Activated naive CD8-positive, alpha-beta T cell (primary cell): ENCODE measurements at regions not wholly inside any gene's neighbourhood (a gene's known extent, or its start where the extent isn't known, plus 50 kb on each side); places are given as distances from the start of the nearest gene placed in this dataset.
"Not testable (repeated sequence)": the region's sequence is repeated elsewhere in the genome, so short reads cannot be mapped to it uniquely, and the experiment has no call there.

ENCODE experiments used
- H3K27ac Mint-ChIP-seq: one replicate; pipeline ENCODE4 v1.8.0; 2021; ENCODE audit warnings: mixed read lengths
- H3K27me3 Mint-ChIP-seq: one replicate; pipeline ENCODE4 v1.8.0; 2021; ENCODE audit warnings: mixed read lengths
- H3K36me3 Mint-ChIP-seq: one replicate; pipeline ENCODE4 v1.8.0; 2021; ENCODE audit warnings: mixed read lengths
- H3K4me1 Mint-ChIP-seq: one replicate; pipeline ENCODE4 v1.8.0; 2021; ENCODE audit warnings: low read depth, mixed read lengths
- H3K4me3 Mint-ChIP-seq: one replicate; pipeline ENCODE4 v1.8.0; 2021; ENCODE audit warnings: mild to moderate bottlenecking, mixed read lengths
- H3K9me3 Mint-ChIP-seq: one replicate; pipeline ENCODE4 v1.8.0; 2021; ENCODE audit warnings: low read depth, mixed read lengths

GRCh38 chr18:39238981-39239660, 1673.5 kb upstream of the CELF4 start:
- Mint-ChIP-seq H3K4me3 (no peak overlapping the region), H3K27ac (no peak overlapping the region), H3K27me3 (no peaks in the 10 kb centered on the region), H3K4me1 (no peaks in the 10 kb centered on the region), H3K36me3 (no peaks in the 10 kb centered on the region), H3K9me3 (no peaks in the 10 kb centered on the region)

DNA sequence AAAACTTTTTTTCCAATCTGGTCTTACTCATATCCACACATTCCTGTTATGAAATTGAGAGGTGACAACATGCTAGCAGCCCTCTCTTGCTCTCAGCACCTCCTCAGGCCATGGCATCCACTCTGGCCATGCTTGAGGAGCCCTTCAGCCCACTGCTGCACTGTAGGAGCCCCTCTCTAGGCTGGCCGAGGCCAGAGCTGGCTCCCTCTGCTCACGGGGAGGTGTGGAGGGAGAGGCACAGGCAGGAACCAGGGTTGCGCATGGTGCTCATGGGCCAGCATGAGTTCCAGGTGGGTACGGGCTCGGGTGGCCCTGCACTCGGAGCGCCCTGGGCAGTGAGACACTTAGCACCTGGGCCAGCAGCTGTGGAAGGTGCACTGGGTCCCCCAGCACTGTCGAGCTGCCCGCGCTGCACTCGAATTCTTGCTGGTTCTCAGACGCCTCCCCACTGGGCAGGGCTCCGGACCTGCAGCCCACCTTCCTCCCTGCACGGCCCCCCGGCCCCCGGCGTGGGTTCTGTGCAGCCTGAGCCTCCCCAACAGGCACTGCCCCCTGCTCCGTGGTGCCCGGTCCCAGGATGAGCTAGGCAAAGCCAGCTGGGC, 1669.6 kb upstream of the CELF4 start:
- no peak overlapping the region for H3K27ac Mint-ChIP-seq
- no peaks in the 10 kb centered on the region for H3K4me1 Mint-ChIP-seq
- H3K4me3 Mint-ChIP-seq = no peak overlapping the region
- no peaks in the 10 kb centered on the region for H3K9me3 Mint-ChIP-seq
- no peaks in the 10 kb centered on the region for H3K27me3 Mint-ChIP-seq
- no peaks in the 10 kb centered on the region for H3K36me3 Mint-ChIP-seq

- no peak overlapping the region for H3K27ac Mint-ChIP-seq
- no peak overlapping the region for H3K4me3 Mint-ChIP-seq
These were observed 1667.3 kb upstream of the CELF4 start for GRCh38 chr18:39232937-39233336.

GRCh38 chr18:39232490-39232889, 1666.9 kb upstream of the CELF4 start:
- Mint-ChIP-seq H3K36me3 (no peaks in the 10 kb centered on the region), H3K9me3 (peaks cover 5% of the 10 kb centered on the region), H3K4me1 (no peaks in the 10 kb centered on the region), H3K27ac (no peak overlapping the region), H3K4me3 (no peak overlapping the region), H3K27me3 (no peaks in the 10 kb centered on the region)

More at GRCh38 chr18:39232937-39233336, 1667.3 kb upstream of the CELF4 start:
- Mint-ChIP-seq H3K27me3 (no peaks in the 10 kb centered on the region), H3K9me3 (peaks cover 5% of the 10 kb centered on the region), H3K36me3 (no peaks in the 10 kb centered on the region), H3K4me1 (no peaks in the 10 kb centered on the region)

DNA sequence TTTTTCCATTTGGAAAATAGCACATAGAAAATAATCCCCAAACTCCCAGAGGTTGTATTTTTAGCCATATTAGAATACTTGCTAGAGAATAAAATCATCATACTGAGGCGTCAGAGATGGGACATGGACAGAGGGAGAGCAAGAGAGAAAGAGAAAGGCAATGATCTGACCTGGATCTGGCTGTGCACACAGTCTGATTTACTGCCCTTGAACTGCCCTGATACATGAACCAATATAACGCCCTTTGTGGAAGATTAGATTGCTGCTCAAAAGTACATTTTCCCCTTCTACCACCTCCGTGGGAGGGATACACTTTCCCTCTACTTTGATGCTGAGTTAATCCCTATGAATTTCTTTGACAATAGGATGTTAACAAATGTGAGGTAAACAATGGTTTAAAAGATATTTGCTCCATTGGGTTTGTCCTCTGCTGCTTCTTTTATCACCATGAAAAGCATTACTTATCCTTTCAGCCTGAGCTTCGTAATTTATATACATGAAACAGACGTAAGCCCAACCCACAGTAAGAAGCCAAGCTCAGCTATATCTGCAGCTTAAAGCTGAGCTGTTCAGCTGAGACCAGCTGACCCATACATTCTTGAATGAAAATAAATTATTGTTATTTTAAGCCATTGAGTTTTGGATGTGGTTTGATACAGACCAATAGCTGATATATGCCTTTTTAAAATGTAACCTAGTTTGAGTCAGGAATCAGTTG, 1664.6 kb upstream of the CELF4 start:
- Mint-ChIP-seq H3K27me3 (no peaks in the 10 kb centered on the region), H3K9me3 (peaks cover 8% of the 10 kb centered on the region), H3K36me3 (no peaks in the 10 kb centered on the region), H3K4me1 (no peaks in the 10 kb centered on the region), H3K4me3 (no peak overlapping the region), H3K27ac (no peak overlapping the region)

- not testable (repeated sequence) for H3K9me3 Mint-ChIP-seq, H3K36me3 Mint-ChIP-seq, H3K27ac Mint-ChIP-seq, H3K4me1 Mint-ChIP-seq, H3K27me3 Mint-ChIP-seq, H3K4me3 Mint-ChIP-seq
These were observed 1662.2 kb upstream of the CELF4 start for GRCh38 chr18:39227769-39228168.

GRCh38 chr18:39225373-39225772, 1659.8 kb upstream of the CELF4 start:
- H3K9me3 Mint-ChIP-seq = peaks cover 8% of the 10 kb centered on the region
- H3K27me3 Mint-ChIP-seq = no peaks in the 10 kb centered on the region
- H3K4me1 Mint-ChIP-seq = no peaks in the 10 kb centered on the region
- no peaks in the 10 kb centered on the region for H3K36me3 Mint-ChIP-seq
- no peak overlapping the region for H3K27ac Mint-ChIP-seq
- no peak overlapping the region for H3K4me3 Mint-ChIP-seq

- Mint-ChIP-seq H3K36me3 (no peaks in the 10 kb centered on the region), H3K4me3 (no peak overlapping the region), H3K27ac (no peak overlapping the region), H3K4me1 (no peaks in the 10 kb centered on the region), H3K9me3 (peaks cover 3% of the 10 kb centered on the region), H3K27me3 (no peaks in the 10 kb centered on the region)
These were observed 1657.7 kb upstream of the CELF4 start for GRCh38 chr18:39223283-39223682.

DNA sequence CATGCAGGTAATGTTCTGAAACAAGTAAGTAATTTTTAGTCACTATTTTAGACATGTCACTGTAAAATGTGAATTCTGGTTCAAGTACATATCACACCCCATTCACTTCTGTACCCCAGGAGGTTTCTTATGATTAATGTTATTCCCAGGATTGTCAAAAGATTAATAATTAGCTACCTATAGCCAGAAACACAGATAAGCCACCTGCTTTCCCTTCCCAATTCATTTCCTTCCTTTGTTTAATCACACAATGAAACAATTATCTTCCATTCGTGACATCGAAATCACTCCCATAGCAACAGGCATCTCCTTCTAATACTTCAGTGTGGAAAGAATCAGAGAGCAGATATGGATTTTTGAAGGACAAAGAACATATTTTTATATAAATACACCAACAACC, 1650.3 kb upstream of the CELF4 start:
- peaks cover 4% of the 10 kb centered on the region for H3K9me3 Mint-ChIP-seq
- H3K4me3 Mint-ChIP-seq = no peak overlapping the region
- no peaks in the 10 kb centered on the region for H3K36me3 Mint-ChIP-seq
- H3K27me3 Mint-ChIP-seq = no peaks in the 10 kb centered on the region
- H3K4me1 Mint-ChIP-seq = no peaks in the 10 kb centered on the region
- no peak overlapping the region for H3K27ac Mint-ChIP-seq

GRCh38 chr18:39211461-39211860, 1645.9 kb upstream of the CELF4 start:
- H3K27me3 Mint-ChIP-seq = no peaks in the 10 kb centered on the region
- H3K4me1 Mint-ChIP-seq = no peaks in the 10 kb centered on the region
- H3K36me3 Mint-ChIP-seq = no peaks in the 10 kb centered on the region
- peaks cover 4% of the 10 kb centered on the region for H3K9me3 Mint-ChIP-seq
- H3K4me3 Mint-ChIP-seq = no peak overlapping the region
- no peak overlapping the region for H3K27ac Mint-ChIP-seq

- Mint-ChIP-seq H3K27me3 (no peaks in the 10 kb centered on the region), H3K36me3 (no peaks in the 10 kb centered on the region)
These were observed 1643.6 kb upstream of the CELF4 start for GRCh38 chr18:39209173-39209572.

DNA sequence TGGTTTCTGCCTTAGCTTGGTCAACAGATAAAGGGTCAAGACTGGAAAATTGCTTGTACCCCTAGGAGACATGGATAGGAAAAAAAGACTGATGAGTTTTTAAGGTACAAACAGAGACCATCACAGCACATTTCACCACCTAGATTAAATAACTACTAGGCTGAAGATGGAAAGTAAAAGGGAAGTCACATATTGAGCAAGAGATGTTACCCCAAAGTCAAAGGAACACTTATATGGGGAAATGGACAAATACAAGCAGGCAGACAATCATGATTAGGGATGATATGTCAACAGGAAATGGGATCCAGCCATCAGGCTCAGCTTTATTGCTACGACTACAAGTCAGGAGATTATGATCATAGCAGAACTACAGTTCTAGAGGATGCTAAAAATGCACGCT, 1643.1 kb upstream of the CELF4 start:
- no peaks in the 10 kb centered on the region for H3K27me3 Mint-ChIP-seq
- H3K4me1 Mint-ChIP-seq = no peaks in the 10 kb centered on the region
- no peak overlapping the region for H3K4me3 Mint-ChIP-seq

More at GRCh38 chr18:39209173-39209572, 1643.6 kb upstream of the CELF4 start:
- Mint-ChIP-seq H3K9me3 (no peaks in the 10 kb centered on the region), H3K27ac (no peak overlapping the region), H3K4me3 (no peak overlapping the region), H3K4me1 (no peaks in the 10 kb centered on the region)

DNA sequence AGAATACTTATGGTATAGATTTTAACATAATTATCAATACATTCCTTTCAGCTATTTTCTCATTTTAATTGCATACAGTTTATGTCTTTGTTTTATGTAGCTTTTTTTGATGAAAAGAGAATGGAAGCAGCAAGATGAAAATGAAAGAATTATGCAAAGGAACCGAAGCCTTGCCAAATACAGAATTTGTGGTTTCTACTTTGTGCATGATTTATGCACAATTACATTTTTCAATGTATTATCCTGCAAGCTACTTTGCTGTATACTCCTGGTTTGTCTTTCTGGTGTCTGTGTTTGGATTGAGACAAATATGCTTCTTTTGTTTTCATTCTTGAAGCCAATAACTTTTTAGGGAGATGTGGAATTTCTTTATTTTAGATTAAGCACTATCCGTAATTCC, 1642.6 kb upstream of the CELF4 start:
- H3K4me3 Mint-ChIP-seq = no peak overlapping the region
- no peaks in the 10 kb centered on the region for H3K36me3 Mint-ChIP-seq
- H3K4me1 Mint-ChIP-seq = no peaks in the 10 kb centered on the region
- H3K27ac Mint-ChIP-seq = no peak overlapping the region
- H3K27me3 Mint-ChIP-seq = no peaks in the 10 kb centered on the region
- H3K9me3 Mint-ChIP-seq = peaks cover 3% of the 10 kb centered on the region

More for the DNA sequence above, 1643.1 kb upstream of the CELF4 start:
- no peaks in the 10 kb centered on the region for H3K36me3 Mint-ChIP-seq
- H3K27ac Mint-ChIP-seq = no peak overlapping the region
- no peaks in the 10 kb centered on the region for H3K9me3 Mint-ChIP-seq

DNA sequence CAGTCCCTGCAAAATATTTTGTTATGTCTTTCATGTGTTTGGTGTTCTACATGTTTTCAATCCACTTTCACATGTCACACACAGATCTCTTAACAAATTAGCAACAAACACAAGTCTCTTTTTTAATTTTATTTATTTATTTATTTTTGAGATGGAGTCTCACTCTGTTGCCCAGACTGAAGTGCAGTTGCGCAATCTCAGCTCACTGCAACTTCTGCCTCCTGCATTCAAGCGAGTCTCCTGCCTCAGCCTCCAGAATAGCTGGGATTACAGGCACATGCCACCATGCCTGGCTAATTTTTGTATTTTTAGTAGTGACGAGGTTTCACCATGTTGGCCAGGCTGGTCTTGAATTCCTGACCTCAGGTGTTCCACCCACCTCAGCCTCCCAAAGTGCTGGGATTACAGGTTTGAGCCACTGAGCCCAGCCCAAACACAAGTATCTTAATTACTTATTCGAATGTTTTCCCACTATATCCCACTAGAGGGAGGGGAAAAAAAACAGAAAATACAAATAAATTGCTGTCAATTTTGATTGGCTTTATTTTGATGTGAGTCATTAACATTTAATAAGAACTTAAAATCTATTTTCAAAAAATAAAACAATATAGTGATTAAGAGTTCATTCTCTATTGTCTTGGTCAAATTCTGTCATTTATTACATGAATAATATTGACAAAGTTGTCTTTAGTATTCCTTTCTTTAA, 1641.0 kb upstream of the CELF4 start:
- H3K27me3 Mint-ChIP-seq, H3K4me3 Mint-ChIP-seq, H3K36me3 Mint-ChIP-seq, H3K27ac Mint-ChIP-seq, H3K9me3 Mint-ChIP-seq, H3K4me1 Mint-ChIP-seq: not testable (repeated sequence)

DNA sequence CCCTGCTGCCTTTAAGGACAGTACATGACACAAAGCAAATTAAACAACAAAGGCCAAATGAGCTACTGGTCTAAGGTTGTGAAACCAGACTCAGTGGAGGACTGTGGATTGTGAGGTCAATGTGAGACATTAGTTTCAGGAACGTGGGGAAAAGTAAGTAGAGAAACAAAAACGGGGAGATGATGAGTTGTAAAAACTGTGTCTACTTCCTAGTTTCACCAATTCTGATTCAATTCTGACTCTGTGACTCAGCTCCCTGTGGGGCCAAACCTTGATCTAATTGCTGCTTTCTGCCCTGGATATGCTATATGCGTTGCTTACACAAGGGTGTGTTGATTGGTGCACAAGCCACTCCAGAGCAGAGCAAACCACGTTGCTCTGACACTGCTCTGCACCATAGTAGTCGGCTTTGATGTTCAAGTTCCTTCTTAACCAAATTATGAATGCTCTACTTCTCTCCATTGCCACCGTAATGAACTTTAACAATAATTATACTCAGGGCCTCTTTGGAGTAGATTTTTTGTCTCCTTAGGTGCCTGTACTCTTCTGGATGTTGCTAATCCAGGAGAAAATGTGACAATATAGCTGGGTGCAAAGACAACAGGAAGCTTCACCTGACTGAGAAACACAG, 1640.1 kb upstream of the CELF4 start:
- no peak overlapping the region for H3K4me3 Mint-ChIP-seq
- H3K36me3 Mint-ChIP-seq = no peaks in the 10 kb centered on the region
- peaks cover 3% of the 10 kb centered on the region for H3K9me3 Mint-ChIP-seq
- H3K27me3 Mint-ChIP-seq = no peaks in the 10 kb centered on the region
- H3K4me1 Mint-ChIP-seq = no peaks in the 10 kb centered on the region
- H3K27ac Mint-ChIP-seq = no peak overlapping the region
